Activated naive CD8-positive, alpha-beta T cell treated with anti-CD3 and anti-CD28 coated beads, Interleukin-2, amount 50 U/mL, for 16 hours (primary cell): ENCODE measurements at regions not wholly inside any gene's neighbourhood (a gene's known extent, or its start where the extent isn't known, plus 50 kb on each side); places are given as distances from the start of the nearest gene placed in this dataset.

Source experiments
- DNase-seq: peaks from one replicate; pipeline ENCODE4 v3.0.0-alpha.2; 2020; ENCODE audit warnings: low read depth, low spot score

- DNase-seq, result no peak
Measured at GRCh38 chr9:106051545-106051944, 357.2 kb downstream of the TMEM38B start.

- no peak for DNase-seq
Measured at GRCh38 chr9:106052166-106052565, 357.8 kb downstream of the TMEM38B start.

GRCh38 chr9:106052735-106053134, 358.4 kb downstream of the TMEM38B start:
- no peak for DNase-seq

GRCh38 chr9:106056328-106056727, 362.0 kb downstream of the TMEM38B start:
- DNase-seq, result no peak

- no peak for DNase-seq
Measured at GRCh38 chr9:106058460-106058859, 364.1 kb downstream of the TMEM38B start.

GRCh38 chr9:106059886-106060285, 365.5 kb downstream of the TMEM38B start:
- DNase-seq, result no peak

GRCh38 chr9:106060885-106061284, 366.5 kb downstream of the TMEM38B start:
- no peak for DNase-seq

GRCh38 chr9:106062250-106062649, 367.9 kb downstream of the TMEM38B start:
- DNase-seq, result no peak

GRCh38 chr9:106065136-106065535, 370.8 kb downstream of the TMEM38B start:
- DNase-seq, result no peak

GRCh38 chr9:106065579-106066214, 371.4 kb downstream of the TMEM38B start:
- no peak for DNase-seq

- DNase-seq, result no peak
Measured at GRCh38 chr9:106066940-106067524, 372.7 kb downstream of the TMEM38B start.

- DNase-seq, result no peak
Measured at GRCh38 chr9:106069241-106069640, 374.9 kb downstream of the TMEM38B start.

- DNase-seq, result no peak
Measured at GRCh38 chr9:106072421-106072820, 378.1 kb downstream of the TMEM38B start.

- no peak for DNase-seq
Measured at GRCh38 chr9:106074006-106074405, 379.7 kb downstream of the TMEM38B start.

- no peak for DNase-seq
Measured at GRCh38 chr9:106075236-106075959, 381.1 kb downstream of the TMEM38B start.

GRCh38 chr9:106075960-106076327, 381.6 kb downstream of the TMEM38B start:
- no peak for DNase-seq

- DNase-seq, result no peak
Measured at GRCh38 chr9:106076711-106077110, 382.4 kb downstream of the TMEM38B start.

GRCh38 chr9:106077731-106078130, 383.4 kb downstream of the TMEM38B start:
- DNase-seq, result no peak

GRCh38 chr9:106082621-106083020, 388.3 kb downstream of the TMEM38B start:
- no peak for DNase-seq

- no peak for DNase-seq
Measured at GRCh38 chr9:106084702-106085101, 390.4 kb downstream of the TMEM38B start.

GRCh38 chr9:106085479-106085878, 391.1 kb downstream of the TMEM38B start:
- DNase-seq, result no peak

GRCh38 chr9:106092083-106092482, 397.7 kb downstream of the TMEM38B start:
- DNase-seq, result no peak

GRCh38 chr9:106102821-106103220, 408.5 kb downstream of the TMEM38B start:
- DNase-seq, result no peak
